Heart right ventricle (tissue), 16 donors: ENCODE measurements at regions not wholly inside any gene's neighbourhood (a gene's known extent, or its start where the extent isn't known, plus 50 kb on each side); places are given as distances from the start of the nearest gene placed in this dataset.

Source experiments
- ATAC-seq, 8 donors: fragments of 200-7000 bp; cut with Tn5 transposase; one replicate each; pipeline ENCODE4 v1.9.1; 2020; ENCODE audit warnings: mild to moderate bottlenecking in 8 of 8, moderate library complexity in 8 of 8, moderate number of reproducible peaks in 1 of 8
- DNase-seq, 2 donors: peaks; one replicate each; pipeline ENCODE4 v3.0.0-alpha.2; 2020
- H3K27ac ChIP-seq, 10 donors: fragments of 200-600 bp; sonication (generic) in 2 of 10; one replicate each; pipeline versions ENCODE4 v1.5.0 to v1.8.0; 2020 to 2022; ENCODE audit warnings: mild to moderate bottlenecking in 3 of 10
- H3K27me3 ChIP-seq, 7 donors: fragments of 200-600 bp; one replicate each; pipeline ENCODE4 v1.8.0; 2021 to 2022; ENCODE audit warnings: mild to moderate bottlenecking in 2 of 7
- H3K36me3 ChIP-seq, 9 donors: fragments of 200-600 bp; sonication (generic) in 1 of 9; one replicate each; pipeline versions ENCODE4 v1.5.0 to v1.8.0; 2020 to 2022; ENCODE audit warnings: mild to moderate bottlenecking in 2 of 9
- H3K4me1 ChIP-seq, 9 donors: fragments of 200-600 bp; sonication (generic) in 1 of 9; one replicate each; pipeline versions ENCODE4 v1.5.0 to v1.8.0; 2020 to 2022; ENCODE audit warnings: mild to moderate bottlenecking in 4 of 9
- H3K4me3 ChIP-seq, 10 donors: fragments of 200-600 bp; sonication (generic) in 2 of 10; one replicate each; pipeline versions ENCODE4 v1.5.0 to v1.8.0; 2020 to 2022; ENCODE audit warnings: mild to moderate bottlenecking in 7 of 10, moderate library complexity in 2 of 10
- H3K9me3 ChIP-seq, 11 donors: fragments of 200-600 bp in 10 of 11; sonication (generic) in 2 of 11; one replicate each; pipeline versions ENCODE4 v1.5.0 to v1.8.0; 2013 to 2022; ENCODE audit warnings: mild to moderate bottlenecking in 2 of 11, control low read depth in 1 of 11, moderate library complexity in 1 of 11
- CTCF ChIP-seq, 9 donors: fragments of 200-600 bp; sonication (generic) in 2 of 9; IDR thresholded peaks; one replicate each; pipeline versions ENCODE4 v1.5.0 to v1.8.0; 2021 to 2022; ENCODE audit warnings: antibody characterized with exemption in 9 of 9, mild to moderate bottlenecking in 5 of 9, moderate library complexity in 1 of 9
- WGBS, 2 donors: extraction: QIAGEN DNeasy Blood & Tissue Kit; methylation state at CpG; one replicate each; pipeline ENCODE4 v1.1.7; 2013; ENCODE audit warnings: inconsistent platforms in 1 of 2; 5-methylcytosine and 5-hydroxymethylcytosine counted together
- intact Hi-C, 10 donors: fragments of 100-400 bp; cut with DNase I; formaldehyde crosslinking; loops; one replicate each; pipeline versions ENCODE4 v1.11.1 to v1.14.2; 2022
- donor health status: Arrhythmogenic right ventricular cardiomyopathy.
- donor health status: ischemic (EF 13 %, LVEDD 7.1; RV severe dilation, severe dysfunction).
- donor health status: healthy with polysubstance abuse.
- donor health status: DM: no; HTN: yes; CAD: no.
- donor health status: DM: no; HTN: no; CAD: no.
- donor health status: ischemic (EF 25% LVEDD 6.9; RV normal size, moderate dysfunction).
- donor health status: ischemic (EF 25% LVEDD 5.7; RV mildly dilated, moderate dysfunction).
- donor health status: healthy.
- donor health status: DM: yes; HTN: yes; CAD: no.
- donor health status: Ischemic cardiomyopathy.
- donor health status: ischemic (EF 35%, LVEDD 5.7; RV mildly dilated, moderate dysfunction).
- donor health status: nonischemic (EF 11% LVEDD 7.7; RV severe dilation, severe dysfunction).
- donor health status: DM: yes; HTN: yes; CAD: no.
- donor health status: PGD.
- donor health status: ischemic (EF 29% LVEDD 5.4; RV normal size, mild dysfunction).
- donor health status: nonischemic (EF 23%, LVEDD 6.1; RV moderate dilation, normal function).

- Histone ChIP-seq H3K36me3 (no peaks in the 10 kb centered on the region), H3K27ac (no peak overlapping the region), H3K27me3 (peaks cover 0 to 3% (median 0%) of the 10 kb centered on the region in 7 donors), H3K4me1 (no peaks in the 10 kb centered on the region), H3K4me3 (no peak overlapping the region), H3K9me3 (no peaks in the 10 kb centered on the region)
- DNase-seq (no peak), ATAC-seq (no peak)
- no peak for TF ChIP-seq CTCF (IDR thresholded peaks at IDR 0.05)
- WGBS, 2 donors, result 74 to 83% methylated on average over 1 of the region's 1 CpG
- intact Hi-C loops, result no loop called here
These were observed 158.0 kb upstream of the DMRTA1 start for GRCh38 chr9:22288661-22289060.

- H3K36me3 ChIP-seq, result no peaks in the 10 kb centered on the region
- no peak overlapping the region for H3K4me3 ChIP-seq
- DNase-seq, result peak in 1 of 2 donors; percentile 13
- intact Hi-C loops, result loop anchor here (2.0 to 10.0 kb wide), 4 partner anchors 142 to 148 kb away; no protein-coding TSS in a partner anchor
- H3K27ac ChIP-seq, result no peak overlapping the region
- H3K4me1 ChIP-seq, result no peaks in the 10 kb centered on the region
- peak in 1 of 8 donors; percentile 47 for ATAC-seq
- peaks cover 0 to 28% (median 0%) of the 10 kb centered on the region in 7 donors for H3K27me3 ChIP-seq
- peak; percentile 22 to 71 (median 64) for TF ChIP-seq CTCF (IDR thresholded peaks at IDR 0.05)
- peaks cover 0 to 7% (median 0%) of the 10 kb centered on the region in 11 donors for H3K9me3 ChIP-seq
- 23 to 25% methylated on average over 2 of the region's 2 CpGs for WGBS, 2 donors
These were observed 139.5 kb upstream of the DMRTA1 start for GRCh38 chr9:22307013-22307711.

- no peak overlapping the region for H3K4me3 ChIP-seq
- no peak for TF ChIP-seq CTCF (IDR thresholded peaks at IDR 0.05)
- peaks cover 0 to 7% (median 0%) of the 10 kb centered on the region in 11 donors for H3K9me3 ChIP-seq
- ATAC-seq (no peak), DNase-seq (no peak)
- H3K4me1 ChIP-seq, result no peaks in the 10 kb centered on the region
- intact Hi-C loops, result loop anchor here in 5 of 10 donors (5.0 to 10.0 kb wide), 2 partner anchors 144 to 147 kb away; no protein-coding TSS in a partner anchor
- peaks cover 0 to 18% (median 0%) of the 10 kb centered on the region in 7 donors for H3K27me3 ChIP-seq
- no peak overlapping the region for H3K27ac ChIP-seq
- H3K36me3 ChIP-seq, result no peaks in the 10 kb centered on the region
These were observed 138.4 kb upstream of the DMRTA1 start for GRCh38 chr9:22308177-22308576.

- intact Hi-C loops, result no loop called here
- 79 to 90% methylated on average over 1 of the region's 1 CpG for WGBS, 2 donors
- DNase-seq (no peak), ATAC-seq (no peak)
- no peak for TF ChIP-seq CTCF (IDR thresholded peaks at IDR 0.05)
- Histone ChIP-seq H3K27ac (no peak overlapping the region), H3K4me1 (no peaks in the 10 kb centered on the region), H3K27me3 (no peaks in the 10 kb centered on the region), H3K4me3 (no peak overlapping the region), H3K9me3 (peaks cover 0 to 9% (median 0%) of the 10 kb centered on the region in 11 donors), H3K36me3 (no peaks in the 10 kb centered on the region)
These were observed 130.0 kb upstream of the DMRTA1 start for GRCh38 chr9:22316645-22317044.
